Frontal cortex (tissue), 3 donors: ENCODE measurements at regions not wholly inside any gene's neighbourhood (a gene's known extent, or its start where the extent isn't known, plus 50 kb on each side); places are given as distances from the start of the nearest gene placed in this dataset.
A peak's percentile ranks its signal among the peaks of the same experiment; 100 is the strongest.

ENCODE experiments used
- DNase-seq, 2 donors: peaks; one replicate each; pipeline ENCODE4 v3.0.0; 2012; ENCODE audit warnings: low spot score in 2 of 2
- FAIRE-seq: peaks from 2 replicates; lab custom pipeline; 2012; peaks lifted over from hg19 to GRCh38; lab: Jason Lieb, UNC
- donor health status: control.
- donor health status: control.
- donor health status: control.

DNA sequence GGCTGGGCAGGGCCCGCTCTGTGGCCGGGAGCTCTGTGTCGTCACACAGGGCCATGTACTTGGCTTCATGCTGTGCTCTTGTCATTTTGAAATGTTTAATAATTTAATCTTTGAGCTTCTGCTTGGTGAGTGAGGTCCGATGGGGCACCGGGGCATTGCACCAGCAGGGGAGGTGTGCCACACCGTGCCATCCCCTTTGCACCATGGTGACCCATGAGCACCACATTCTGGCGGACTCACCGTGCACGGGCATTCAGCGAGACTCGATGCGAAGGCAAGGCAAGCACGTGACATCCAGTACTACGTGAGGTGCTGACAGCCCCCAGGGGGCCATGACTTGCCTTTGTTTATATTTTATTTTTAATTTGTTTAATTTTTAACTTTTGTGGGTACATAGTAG is 204.3 kb downstream of the URI1 start:
- DNase-seq (no peak), FAIRE-seq (no peak)

- FAIRE-seq, result no peak
- no peak for DNase-seq
These were observed 206.2 kb downstream of the URI1 start for GRCh38 chr19:30148039-30148790.

DNA sequence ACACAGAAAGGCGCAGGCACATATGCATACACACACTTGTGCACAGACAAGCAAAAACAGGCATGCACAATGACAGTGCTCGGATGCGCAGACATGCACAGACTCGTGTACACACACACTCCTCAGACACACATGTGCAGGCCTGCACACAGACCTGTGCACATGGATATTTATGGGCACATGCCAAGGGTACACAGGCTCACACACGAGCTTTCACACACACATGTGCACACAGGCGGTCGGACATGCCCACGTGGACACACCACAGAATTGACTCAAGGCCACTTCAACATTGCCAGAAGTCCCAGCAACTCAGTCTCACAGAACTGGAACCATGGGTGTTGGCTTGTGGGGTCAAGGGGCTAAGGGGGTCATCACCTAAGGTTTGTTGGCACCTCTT is 206.8 kb downstream of the URI1 start:
- FAIRE-seq, result no peak
- no peak for DNase-seq

- FAIRE-seq (no peak), DNase-seq (no peak)
These were observed 207.3 kb downstream of the URI1 start for GRCh38 chr19:30149300-30149699.

GRCh38 chr19:30150626-30151025 is 208.6 kb downstream of the URI1 start:
- no peak for FAIRE-seq
- DNase-seq, result peak in 1 of 2 donors; percentile 48

DNA sequence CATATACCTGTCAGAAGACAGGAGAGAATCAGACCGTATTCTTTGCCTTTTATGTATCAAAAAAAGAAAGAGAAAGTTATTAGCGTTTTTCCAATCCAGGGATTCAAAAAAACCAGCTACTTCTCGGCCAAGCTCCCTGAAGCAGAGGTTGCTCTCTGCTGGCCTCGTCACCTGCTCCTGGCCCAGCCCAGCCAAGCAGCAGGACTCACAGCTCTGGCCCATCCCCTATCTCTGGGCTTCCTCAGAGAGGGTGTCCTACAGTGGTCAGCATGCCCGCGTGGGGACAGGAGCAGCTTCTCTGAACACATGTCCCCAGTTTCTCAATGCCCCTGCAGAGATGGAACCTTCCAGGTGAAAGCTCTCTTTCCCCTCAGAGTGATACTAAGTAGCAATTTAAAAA is 209.0 kb downstream of the URI1 start:
- DNase-seq (no peak), FAIRE-seq (no peak)

DNA sequence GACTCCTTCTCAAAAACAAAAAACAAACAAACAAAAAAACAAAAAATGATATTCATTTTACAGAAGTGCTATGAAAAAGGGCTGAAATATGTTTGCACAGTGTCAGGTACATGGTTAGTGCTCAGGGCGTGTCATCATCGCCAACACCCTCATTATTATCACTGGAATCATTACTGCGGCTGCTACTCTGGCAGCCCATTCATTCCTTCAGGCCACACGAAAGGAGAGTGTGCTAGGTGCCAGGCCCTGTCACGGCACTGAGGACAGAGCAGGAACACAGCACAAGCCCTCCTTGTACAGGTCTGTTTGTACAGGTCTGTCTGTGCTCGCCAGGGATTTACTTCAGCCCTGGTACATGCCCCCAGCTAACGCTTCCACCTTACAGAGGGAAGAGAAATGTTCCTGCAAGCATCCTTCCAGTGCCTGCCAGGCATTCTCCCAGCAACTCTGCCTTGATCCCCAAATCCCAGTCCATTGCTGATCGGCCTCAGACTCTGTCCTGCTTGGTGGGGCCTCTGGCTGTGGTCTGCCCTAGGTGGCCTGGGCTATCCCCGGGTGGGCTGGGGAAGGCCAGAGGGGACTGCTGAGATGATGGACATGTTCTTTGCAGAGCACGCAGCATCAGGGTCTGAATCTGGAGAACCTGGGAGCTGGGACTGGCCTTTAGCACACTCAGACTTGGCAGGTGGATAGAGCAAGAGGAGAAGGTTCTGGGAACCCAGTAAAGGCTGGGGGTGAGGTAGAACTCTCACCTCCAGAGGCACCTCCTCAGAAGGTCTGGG is 210.7 kb downstream of the URI1 start:
- DNase-seq (no peak), FAIRE-seq (no peak)

DNA sequence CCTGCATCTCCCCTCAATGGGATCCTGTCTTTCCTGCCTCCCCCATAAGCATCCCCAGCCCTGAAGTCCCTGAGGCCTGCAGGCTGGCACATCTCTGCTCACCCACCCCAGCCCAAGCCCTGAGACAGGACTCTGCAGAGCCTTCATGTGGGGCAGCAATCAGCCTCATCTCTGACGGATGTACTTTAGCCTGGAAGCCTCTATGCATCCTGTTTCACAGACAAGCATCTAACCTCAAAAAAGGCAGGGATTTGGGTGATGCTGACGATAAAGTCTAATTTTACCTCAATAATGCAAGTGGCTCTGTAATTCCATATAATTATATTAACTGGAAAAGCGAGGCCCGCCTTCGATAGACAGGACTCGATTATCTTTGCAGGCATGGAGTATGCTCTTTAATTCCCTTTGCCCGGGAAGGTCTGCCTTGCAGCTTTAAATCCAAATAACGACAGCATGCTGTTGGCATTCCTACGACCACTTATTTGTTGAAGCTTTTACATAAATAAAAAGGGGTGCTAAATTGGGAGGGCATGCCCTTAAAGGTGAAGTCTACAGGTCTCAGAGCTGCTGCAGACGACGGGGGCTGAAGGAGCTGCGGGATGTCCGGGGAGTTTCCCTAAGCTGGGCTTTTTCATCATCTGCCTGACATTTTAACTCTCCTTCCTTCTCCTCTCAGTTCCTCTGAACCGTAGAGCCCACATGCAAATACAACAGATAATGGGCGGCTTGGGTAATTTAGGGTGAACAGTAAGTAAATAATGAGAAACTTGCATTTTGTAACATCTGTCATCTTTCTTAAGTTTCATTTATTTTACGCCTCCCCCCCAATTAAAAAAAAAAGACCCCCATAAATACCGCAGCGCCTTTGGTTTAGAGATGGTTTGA is 211.5 kb downstream of the URI1 start:
- DNase-seq, result no peak

DNA sequence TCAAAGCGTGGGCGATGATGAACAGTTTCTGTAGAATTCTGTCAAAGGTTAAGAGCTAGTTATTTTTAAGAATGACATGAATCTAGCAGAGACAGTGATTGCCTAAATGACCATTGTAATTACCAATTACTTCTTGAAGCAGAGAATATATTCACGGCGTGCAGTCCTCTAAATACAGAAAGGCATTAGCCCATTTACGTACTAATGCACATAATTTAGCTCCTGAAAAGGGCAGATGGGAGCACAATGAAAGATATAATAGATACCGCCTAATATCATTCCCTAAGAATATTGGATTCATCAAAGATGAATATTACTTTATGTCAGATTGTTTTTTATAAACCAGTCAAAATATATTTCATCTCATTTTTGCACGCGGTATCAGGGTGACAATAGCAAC is 212.4 kb downstream of the URI1 start:
- DNase-seq (no peak), FAIRE-seq (no peak)

More for the DNA sequence above, 211.5 kb downstream of the URI1 start:
- no peak for FAIRE-seq

DNA sequence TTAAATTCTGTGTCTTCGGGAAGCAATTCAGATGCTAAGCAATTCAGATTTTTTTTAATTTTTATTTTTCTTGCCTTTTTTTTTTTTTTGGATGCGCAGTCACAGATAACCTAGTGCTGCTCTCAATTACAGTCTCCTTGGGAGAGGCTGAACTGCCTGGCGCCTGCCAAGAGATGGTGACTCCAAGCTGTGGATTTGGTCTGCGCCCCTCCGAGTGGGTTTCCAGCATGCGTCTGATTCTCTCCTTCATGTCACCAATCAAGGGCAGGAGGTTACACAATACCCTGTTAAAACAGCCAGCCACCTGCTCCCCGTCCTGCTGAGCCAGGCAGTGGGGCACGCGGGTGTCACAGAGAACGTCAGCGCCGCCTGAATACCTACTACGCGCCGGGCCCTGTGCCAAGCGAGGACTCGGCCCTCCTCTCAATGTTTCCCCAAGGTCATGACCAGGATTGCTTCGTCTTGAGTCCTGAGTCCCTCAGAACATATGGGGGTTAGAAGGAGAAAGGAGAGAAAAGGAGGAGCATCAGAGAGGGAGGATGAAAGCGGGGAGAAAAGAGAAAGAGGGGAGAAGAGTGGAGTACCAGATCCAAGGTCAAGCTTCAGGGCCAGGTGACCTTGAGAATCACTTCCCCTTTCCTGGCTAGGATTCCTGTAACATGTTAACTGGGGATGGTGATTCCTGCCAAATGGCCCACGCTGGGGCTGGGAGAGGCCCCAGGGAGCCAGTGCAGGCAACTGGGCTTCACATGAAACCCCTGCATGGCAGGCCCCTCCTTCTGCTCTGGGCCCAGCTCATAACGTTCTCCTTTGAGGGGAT is 213.6 kb downstream of the URI1 start:
- FAIRE-seq, result no peak
- no peak for DNase-seq

GRCh38 chr19:30156646-30157045 is 214.6 kb downstream of the URI1 start:
- no peak for FAIRE-seq

DNA sequence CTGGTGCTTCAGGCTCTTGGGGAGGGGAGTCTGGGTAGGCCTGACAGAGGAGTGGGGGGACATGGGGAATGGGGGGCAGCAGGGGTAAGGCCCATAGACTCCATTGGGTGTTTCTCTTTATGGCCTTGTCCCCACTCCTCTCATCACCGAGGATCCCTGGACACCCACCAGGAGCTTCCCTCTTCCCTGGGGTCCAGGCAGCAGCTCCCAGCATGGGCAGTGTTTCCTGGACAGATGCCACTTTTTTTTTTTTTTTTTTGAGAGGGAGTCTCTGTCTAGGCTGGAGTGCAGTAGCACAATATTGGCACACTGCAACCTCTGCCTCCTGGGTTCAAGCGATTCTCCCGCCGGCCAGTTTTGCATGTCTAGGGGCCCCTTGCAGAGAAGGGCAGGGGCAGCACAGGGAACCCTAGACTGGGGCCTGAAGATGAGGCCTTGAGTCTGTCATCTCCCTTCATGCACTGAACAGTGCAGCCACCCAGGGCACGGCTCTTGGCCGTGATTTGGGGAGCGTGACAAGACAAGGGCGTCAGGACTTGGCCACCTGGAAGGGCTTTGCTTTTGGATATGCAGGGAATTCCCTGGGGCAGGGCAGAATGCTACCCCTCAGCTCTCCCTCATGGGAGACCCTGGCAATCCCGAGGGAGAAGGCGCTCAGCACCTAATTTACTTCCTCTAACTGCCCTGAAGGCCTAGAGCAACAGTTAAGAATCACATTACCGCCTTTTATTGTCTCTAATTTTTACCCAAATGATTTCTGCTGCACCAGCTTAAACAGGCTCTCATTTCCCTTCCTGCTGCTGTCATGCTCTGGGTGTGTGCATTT is 213.9 kb upstream of the ZNF536 start:
- FAIRE-seq, result no peak
- no peak for DNase-seq

More at GRCh38 chr19:30156646-30157045, 214.6 kb downstream of the URI1 start:
- DNase-seq, result no peak

- DNase-seq (no peak), FAIRE-seq (no peak)
These were observed 213.3 kb upstream of the ZNF536 start for GRCh38 chr19:30158893-30159245.

GRCh38 chr19:30159636-30160035 is 212.5 kb upstream of the ZNF536 start:
- no peak for DNase-seq

GRCh38 chr19:30160426-30160825 is 211.8 kb upstream of the ZNF536 start:
- no peak for FAIRE-seq

More at GRCh38 chr19:30159636-30160035, 212.5 kb upstream of the ZNF536 start:
- FAIRE-seq, result no peak

GRCh38 chr19:30161021-30161655 is 211.0 kb upstream of the ZNF536 start:
- no peak for DNase-seq
- FAIRE-seq, result no peak

More at GRCh38 chr19:30160426-30160825, 211.8 kb upstream of the ZNF536 start:
- no peak for DNase-seq

GRCh38 chr19:30161770-30162169 is 210.4 kb upstream of the ZNF536 start:
- no peak for DNase-seq
- FAIRE-seq, result no peak

DNA sequence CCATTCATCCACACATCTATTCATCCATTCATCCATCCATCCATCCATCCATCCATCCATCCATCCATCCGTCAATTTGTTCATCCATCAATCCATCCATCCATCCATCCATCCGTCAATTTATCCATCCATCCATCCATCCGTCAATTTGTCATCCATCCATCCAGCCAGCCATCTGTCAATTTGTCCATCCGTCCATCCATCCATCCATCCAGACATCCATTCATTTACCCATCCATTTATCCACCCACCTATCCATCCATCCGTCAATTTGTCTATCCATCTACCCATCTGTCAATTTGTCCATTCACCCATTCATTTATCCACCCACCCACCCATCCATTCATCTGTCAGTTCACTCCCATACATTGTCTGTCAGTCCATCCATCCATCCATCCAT is 209.5 kb upstream of the ZNF536 start:
- no peak for FAIRE-seq
- no peak for DNase-seq
